Glutamatergic neuron (in vitro differentiated cells): ENCODE measurements at regions not wholly inside any gene's neighbourhood (a gene's known extent, or its start where the extent isn't known, plus 50 kb on each side); places are given as distances from the start of the nearest gene placed in this dataset.

Experiments used
- DNase-seq: peaks from one replicate; pipeline ENCODE4 v3.0.0; 2022
- H3K27ac Mint-ChIP-seq: one replicate; pipeline ENCODE4 v1.8.0; 2020; ENCODE audit warnings: mild to moderate bottlenecking, mixed read lengths, inconsistent platforms; ENCODE audit not compliant: unreplicated experiment
- H3K27me3 Mint-ChIP-seq: one replicate; pipeline ENCODE4 v1.8.0; 2020; ENCODE audit warnings: mild to moderate bottlenecking, moderate library complexity, mixed read lengths, inconsistent platforms; ENCODE audit not compliant: unreplicated experiment
- H3K36me3 Mint-ChIP-seq: one replicate; pipeline ENCODE4 v1.8.0; 2020; ENCODE audit warnings: mild to moderate bottlenecking, mixed read lengths, inconsistent platforms; ENCODE audit not compliant: unreplicated experiment
- H3K4me1 Mint-ChIP-seq: one replicate; pipeline ENCODE4 v1.8.0; 2020; ENCODE audit warnings: mild to moderate bottlenecking, low read depth, mixed read lengths, inconsistent platforms; ENCODE audit not compliant: unreplicated experiment
- H3K4me3 Mint-ChIP-seq: one replicate; pipeline ENCODE4 v1.8.0; 2020; ENCODE audit warnings: mild to moderate bottlenecking, mixed read lengths, inconsistent platforms; ENCODE audit not compliant: unreplicated experiment
- H3K9me3 Mint-ChIP-seq: one replicate; pipeline ENCODE4 v1.8.0; 2020; ENCODE audit warnings: mild to moderate bottlenecking, moderate library complexity, mixed read lengths, inconsistent platforms; ENCODE audit not compliant: unreplicated experiment
- CTCF ChIP-seq: fragments of 200-600 bp; sonication (generic); IDR thresholded peaks from one replicate; pipeline ENCODE4 v1.5.0; 2021; ENCODE audit not compliant: partially characterized antibody, unreplicated experiment

GRCh38 chr1:90092441-90092840 lies 97.5 kb downstream of the ZNF326 start:
- H3K27ac Mint-ChIP-seq: no peak overlapping the region
- no peak for TF ChIP-seq CTCF
- DNase-seq: no peak
- H3K4me3 Mint-ChIP-seq: no peak overlapping the region
- H3K4me1 Mint-ChIP-seq: no peaks in the 10 kb centered on the region
- no peaks in the 10 kb centered on the region for H3K27me3 Mint-ChIP-seq
- H3K36me3 Mint-ChIP-seq: no peaks in the 10 kb centered on the region
- H3K9me3 Mint-ChIP-seq: no peaks in the 10 kb centered on the region
